NOMO-1 (cell line): ENCODE measurements at regions not wholly inside any gene's neighbourhood (a gene's known extent, or its start where the extent isn't known, plus 50 kb on each side); places are given as distances from the start of the nearest gene placed in this dataset.

Source experiments
- DNase-seq, 2 experiments: peaks; one replicate each; lab custom pipeline; 2025; ENCODE audit not compliant: unreplicated experiment in 2 of 2; lab: John Stamatoyannopoulos, UW

GRCh38 chr12:42978708-42979107 is 389.2 kb upstream of the PRICKLE1 start:
- DNase-seq = no peak

DNA sequence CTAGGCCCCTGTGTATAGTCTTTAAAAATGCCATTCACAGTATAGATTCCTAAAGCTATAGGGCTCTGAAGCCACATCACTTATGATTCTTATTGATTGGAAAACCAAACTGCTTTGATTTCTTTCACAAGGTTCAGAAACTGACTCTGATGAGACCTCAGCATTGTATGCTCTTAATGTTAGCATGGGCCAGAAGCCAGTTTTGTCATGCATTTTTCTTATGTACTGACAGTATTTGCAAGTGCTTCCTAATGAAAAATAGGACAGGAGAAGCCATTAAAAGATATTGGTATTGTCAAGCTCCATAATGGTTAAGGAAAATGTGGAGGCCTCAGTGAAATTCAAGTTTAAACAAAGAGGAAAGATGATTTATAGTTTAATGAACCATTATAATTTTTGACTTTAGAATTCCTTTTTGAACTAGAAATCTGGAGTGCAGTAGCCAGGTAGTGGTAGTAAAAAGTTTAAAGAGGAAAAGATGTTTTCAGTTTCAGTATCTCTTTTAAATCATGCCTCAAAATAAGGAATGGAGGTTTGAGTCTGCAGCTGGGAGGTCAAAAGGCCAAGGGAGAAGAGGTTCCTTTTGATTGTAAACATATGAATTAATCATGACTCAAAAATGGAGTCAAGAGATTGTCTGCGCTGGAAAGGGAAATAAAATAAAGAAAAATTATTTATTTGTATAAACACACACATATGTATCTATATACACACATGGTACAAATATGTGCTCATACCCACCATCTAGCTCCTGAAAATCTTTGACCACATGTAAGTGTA is 388.1 kb upstream of the PRICKLE1 start:
- DNase-seq = no peak

- no peak for DNase-seq
Observed at GRCh38 chr12:42976620-42977019, 387.1 kb upstream of the PRICKLE1 start.

DNA sequence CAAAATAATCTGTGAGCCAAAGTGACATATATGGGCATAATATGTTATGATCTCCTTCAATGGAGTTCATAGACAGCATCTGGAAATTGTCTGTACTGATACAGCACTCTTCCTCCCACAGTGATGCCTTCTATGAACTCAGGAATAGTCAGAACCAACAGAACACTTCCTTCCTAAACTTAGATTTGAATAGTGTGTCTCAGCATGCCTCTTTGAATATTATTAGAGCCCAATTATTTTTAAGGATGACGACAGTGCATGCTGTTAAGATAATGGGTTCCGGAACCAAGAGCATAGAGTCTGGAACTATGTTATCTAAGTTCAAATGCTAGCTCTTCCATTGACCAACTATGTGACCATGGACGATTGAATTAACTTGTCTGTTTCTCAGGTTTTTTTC is 386.6 kb upstream of the PRICKLE1 start:
- DNase-seq = no peak

DNA sequence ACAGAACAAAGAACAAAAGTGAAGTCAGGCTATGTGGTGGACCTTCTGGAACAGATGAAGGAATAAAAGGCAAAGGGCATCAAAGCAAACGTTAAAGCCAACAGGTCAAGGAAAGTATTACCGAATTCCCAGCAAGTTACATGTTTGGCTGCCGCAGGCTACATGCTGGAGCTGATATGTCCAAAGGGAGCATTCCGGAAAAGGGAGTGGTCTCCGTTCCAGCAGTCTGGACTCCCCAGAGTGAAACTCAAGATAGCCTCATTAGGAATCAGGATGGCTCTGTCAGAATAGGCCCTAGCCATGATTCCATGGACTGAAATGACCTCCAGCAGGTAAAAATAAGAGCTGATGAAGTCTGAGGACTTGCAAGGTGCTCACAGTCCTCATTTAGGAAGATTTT is 379.8 kb upstream of the PRICKLE1 start:
- no peak for DNase-seq

GRCh38 chr12:42968426-42968825 is 378.9 kb upstream of the PRICKLE1 start:
- no peak for DNase-seq

DNA sequence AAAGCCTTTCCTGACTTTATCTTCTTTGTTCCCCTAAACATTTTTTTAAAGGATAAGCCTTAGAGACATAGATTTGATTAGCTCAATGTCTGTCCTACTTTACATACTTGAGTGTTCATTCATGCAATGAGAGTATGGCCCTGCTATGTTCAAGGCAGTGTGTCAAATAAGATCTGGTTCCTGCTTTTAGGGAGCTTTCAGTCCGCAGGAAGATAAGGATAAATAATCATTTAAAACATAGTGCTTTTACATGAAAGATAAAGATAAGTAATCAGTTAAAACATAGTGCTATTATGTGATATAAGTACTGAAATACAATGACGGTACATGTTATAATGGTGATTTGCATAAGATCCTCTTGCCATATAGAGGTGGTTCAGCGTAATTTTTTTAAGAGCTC is 378.3 kb upstream of the PRICKLE1 start:
- no peak for DNase-seq

- DNase-seq = no peak
Observed at GRCh38 chr12:42963988-42964387, 374.4 kb upstream of the PRICKLE1 start.

- DNase-seq = no peak
Observed at GRCh38 chr12:42962384-42962783, 372.8 kb upstream of the PRICKLE1 start.

GRCh38 chr12:42961395-42961794 is 371.8 kb upstream of the PRICKLE1 start:
- DNase-seq = no peak

GRCh38 chr12:42960087-42960527 is 370.6 kb upstream of the PRICKLE1 start:
- DNase-seq = no peak

- no peak for DNase-seq
Observed at GRCh38 chr12:42958291-42958674, 368.7 kb upstream of the PRICKLE1 start.

GRCh38 chr12:42957561-42958290 is 368.2 kb upstream of the PRICKLE1 start:
- DNase-seq = no peak

- no peak for DNase-seq
Observed at GRCh38 chr12:42957136-42957535, 367.6 kb upstream of the PRICKLE1 start.

DNA sequence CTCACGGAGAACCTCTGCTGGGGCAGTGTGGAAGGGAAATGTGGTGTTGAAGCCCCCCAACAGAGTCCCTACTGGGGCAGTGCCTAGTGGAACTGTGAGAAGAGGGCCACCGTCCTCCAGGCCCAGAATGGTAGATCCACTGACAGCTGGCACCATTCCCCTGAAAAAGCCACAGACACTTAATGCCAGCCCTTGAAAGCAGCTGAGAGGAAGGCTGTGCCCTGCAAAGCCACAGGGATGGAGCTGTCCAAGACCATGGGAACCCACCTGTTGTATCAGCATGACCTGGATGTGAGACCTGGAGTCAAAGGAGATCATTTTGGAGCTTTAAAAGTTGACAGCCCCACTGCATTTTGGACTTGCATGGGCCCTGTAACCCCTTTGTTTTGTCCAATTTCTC is 363.5 kb upstream of the PRICKLE1 start:
- no peak for DNase-seq

DNA sequence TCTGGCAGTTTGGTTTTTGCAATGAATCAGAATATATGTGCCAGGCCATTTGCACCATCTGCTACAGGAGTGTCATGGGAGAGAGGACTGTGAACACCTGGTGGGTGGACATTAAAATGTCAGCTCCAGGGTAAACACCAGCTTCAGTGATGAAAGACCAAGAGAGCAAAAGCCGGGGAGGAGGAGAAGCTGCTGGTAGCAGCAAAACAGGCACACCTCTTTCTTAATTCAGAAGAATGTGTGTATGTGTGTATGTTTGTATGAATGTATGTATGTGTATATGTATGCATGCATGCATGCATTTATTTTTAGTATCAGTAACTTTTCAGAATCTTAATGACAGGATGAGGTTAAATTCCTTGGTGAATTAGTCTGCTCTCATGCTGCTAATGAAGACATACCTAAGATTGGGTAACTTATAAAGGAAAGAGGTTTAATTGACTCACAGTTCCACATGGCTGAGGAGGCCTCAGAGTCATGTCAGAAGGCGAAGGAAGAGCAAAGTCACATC is 357.4 kb upstream of the PRICKLE1 start:
- no peak for DNase-seq

- no peak for DNase-seq
Observed at GRCh38 chr12:42945927-42946326, 356.4 kb upstream of the PRICKLE1 start.

DNA sequence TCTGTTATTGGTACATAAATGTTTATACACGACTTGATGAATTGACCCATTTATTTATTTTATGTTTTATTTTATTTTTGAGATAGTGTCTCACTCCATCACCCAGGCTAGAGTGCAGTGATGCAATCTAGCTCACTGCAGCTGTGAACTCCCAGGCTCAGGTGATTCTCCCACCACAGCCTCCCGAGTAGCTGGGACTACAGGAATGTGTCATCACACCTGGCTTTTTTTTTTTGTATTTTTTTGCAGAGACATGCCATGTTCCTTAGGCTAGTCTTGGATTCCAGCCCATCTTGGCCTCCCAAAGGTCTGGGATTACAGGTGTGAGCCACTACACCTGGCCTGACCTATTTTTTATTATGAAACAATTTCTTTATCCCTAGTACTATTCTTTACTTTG is 355.0 kb upstream of the PRICKLE1 start:
- DNase-seq = no peak

DNA sequence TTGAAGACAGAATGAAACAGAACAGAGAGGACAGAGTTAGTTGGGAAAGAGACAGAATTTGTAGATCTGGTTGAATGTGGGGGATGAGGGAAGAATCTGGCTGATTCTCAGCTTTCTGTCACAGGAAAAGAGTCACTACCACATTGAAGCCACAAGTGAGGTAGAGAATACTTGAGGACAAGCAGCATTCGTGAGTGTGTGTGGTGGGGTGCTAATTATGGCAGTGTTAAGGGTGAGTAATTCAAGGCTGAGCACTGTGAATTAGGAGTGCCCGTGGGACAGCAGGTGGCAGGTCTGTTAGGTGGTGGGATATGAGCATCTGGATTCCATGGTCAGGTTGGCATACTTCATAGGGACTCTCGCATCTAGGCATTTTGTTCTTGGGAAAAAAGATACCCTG is 347.4 kb upstream of the PRICKLE1 start:
- DNase-seq = no peak

DNA sequence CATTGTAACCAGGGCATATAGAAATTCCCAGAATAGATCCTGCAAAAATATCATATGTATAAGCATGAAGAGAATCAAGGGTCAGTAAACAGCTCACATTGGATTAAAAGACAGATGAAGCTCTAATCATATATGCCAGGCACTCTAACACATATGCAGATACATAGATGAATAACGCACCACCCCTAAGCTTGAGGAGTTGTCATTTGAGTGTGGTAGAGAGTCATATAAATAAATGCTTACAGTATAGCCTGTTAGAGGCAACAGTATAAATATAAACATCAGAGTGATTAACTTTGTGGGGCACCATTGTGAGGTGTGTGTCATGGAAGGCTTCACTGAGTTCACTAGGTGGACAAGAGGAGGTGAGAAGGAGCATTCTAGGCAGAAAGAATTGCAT is 346.7 kb upstream of the PRICKLE1 start:
- DNase-seq = no peak

DNA sequence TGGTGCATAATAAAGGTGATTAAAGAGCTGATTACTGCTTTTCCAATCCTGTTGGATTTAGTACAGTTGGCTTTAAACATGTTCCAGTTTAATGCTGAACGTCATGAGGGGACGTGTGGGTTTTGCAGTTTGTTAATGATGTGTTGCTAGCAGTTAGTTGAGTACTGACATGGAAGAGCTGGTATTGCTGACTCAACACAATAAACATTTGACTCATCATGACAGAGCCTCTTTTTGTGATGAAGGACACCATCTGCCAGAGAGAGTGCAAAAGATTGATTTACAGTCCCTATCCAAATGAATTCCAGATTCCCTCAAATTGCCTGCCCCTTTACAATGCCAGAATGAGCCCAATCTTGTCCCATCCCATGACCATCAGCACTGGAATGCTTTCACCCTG is 346.2 kb upstream of the PRICKLE1 start:
- DNase-seq = no peak

DNA sequence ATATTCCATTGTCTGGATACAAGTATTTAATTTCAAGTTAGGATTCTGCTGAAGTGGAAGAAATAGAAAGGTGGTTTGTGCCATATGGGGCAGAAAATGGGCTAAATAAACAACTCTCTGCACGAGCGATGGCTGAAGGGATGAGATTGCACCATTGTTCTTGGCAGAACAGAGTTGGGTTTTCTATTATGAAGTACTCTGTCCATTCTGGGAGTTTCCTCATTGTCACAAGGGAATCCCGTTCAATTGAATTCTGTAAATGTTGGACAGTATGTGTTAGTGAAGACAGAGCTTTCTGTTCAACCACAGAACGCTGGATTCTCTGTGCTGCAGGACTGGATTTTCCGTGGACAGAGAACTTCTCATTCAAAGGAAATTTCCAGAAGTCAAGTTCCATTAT is 345.5 kb upstream of the PRICKLE1 start:
- DNase-seq = no peak
